PC-9 (cell line): ENCODE measurements at regions not wholly inside any gene's neighbourhood (a gene's known extent, or its start where the extent isn't known, plus 50 kb on each side); places are given as distances from the start of the nearest gene placed in this dataset.

Source experiments
- CTCF ChIP-seq: fragments of 200-600 bp; sonication (generic); conservative IDR thresholded peaks from 2 replicates; pipeline ENCODE4 v1.6.1; 2017; ENCODE audit warnings: mixed run types, antibody characterized with exemption, mild to moderate bottlenecking, moderate library complexity
- EZH2 ChIP-seq: fragments of 200-600 bp; sonication (generic); IDR thresholded peaks from 2 replicates; pipeline ENCODE4 v1.8.0; 2017; ENCODE audit warnings: antibody characterized with exemption, low read depth

- no peak for TF ChIP-seq CTCF
- TF ChIP-seq EZH2, result no peak
These were observed 326.1 kb downstream of the SATB1 start for GRCh38 chr3:18098960-18099587.
